GM18520 (cell line): ENCODE measurements at regions not wholly inside any gene's neighbourhood (a gene's known extent, or its start where the extent isn't known, plus 50 kb on each side); places are given as distances from the start of the nearest gene placed in this dataset.

Experiments
- ATAC-seq: cut with Tn5 transposase; IDR thresholded peaks from one replicate; pipeline ENCODE4 v1.9.1; 2021; ENCODE audit not compliant: unreplicated experiment

DNA sequence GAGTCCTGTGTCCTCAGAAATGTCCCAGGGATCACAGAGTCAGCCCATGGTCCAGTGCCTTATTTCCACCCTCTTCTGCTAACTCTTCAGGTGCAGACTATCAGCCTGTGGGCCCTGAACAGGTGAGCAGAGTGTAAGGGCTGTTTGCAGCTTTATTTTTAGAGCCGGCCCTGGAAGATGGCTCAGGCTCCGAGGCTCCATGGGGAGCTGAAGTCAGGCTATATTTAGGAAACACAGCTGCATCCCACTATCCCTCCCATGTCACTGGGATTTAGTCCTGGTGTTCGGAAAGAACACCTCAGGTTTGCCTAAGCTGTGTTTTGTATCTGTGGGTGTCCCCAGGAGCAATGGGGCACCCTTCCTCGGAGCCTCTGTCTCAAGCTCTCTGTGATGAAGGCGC lies 126.9 kb downstream of the RPS24 start:
- no peak for ATAC-seq

DNA sequence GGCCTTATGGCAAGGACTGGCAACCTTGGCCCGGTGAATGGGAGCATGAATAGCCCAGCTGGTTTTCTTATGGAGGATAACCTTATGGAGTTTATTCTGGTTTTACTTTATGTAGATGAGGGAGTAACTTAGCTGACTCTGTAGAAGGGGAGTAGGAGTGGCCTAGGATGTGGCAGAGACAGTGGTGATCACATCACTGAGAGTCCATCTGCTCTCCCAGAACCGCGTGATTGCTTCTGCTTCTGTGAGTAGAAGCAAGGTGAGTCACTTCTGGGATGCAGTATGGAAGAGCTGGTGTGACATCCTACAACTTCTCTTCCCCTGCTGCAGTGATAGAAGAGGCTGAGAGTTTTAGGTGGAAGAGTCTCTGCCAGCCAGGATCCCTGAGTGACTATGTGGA lies 129.2 kb downstream of the RPS24 start:
- no peak for ATAC-seq

DNA sequence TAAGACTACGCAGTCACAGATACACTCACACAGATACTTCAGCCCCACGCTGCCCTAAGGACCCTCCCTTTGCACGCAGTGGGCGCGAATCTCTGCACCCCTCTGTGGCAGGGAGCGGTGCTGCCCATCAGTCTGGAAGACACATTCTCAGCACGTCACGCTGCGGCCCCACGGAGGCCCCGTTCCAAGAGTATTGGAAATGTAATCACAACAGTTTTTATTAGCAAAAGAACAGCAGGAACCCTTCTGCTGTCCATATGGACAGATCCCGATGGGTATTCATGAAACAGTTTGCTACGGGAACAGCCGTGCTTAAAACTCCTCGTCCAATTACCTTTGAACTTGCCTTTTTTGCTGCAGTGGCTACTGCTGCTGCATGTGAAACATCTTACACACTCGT lies 131.0 kb downstream of the RPS24 start:
- ATAC-seq = no peak

DNA sequence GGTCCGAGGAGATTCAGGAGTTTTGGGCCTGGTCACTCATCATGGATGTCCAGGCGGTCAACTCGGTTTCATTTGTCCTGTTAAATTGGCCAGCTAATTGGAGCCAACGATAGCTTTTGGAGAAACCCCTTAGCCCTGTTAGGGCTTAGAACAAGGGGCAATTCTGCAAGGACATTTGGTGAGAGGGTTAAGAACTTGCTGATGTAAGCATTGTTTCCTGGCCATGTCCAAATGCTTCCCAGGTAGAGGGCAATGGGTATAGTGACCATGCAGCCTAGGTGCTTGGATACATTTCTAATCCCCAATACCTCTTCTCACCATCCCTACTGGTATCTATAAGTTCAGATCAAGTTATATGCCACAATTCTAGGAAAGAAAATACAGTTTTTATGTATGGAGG lies 131.5 kb downstream of the RPS24 start:
- ATAC-seq = no peak

DNA sequence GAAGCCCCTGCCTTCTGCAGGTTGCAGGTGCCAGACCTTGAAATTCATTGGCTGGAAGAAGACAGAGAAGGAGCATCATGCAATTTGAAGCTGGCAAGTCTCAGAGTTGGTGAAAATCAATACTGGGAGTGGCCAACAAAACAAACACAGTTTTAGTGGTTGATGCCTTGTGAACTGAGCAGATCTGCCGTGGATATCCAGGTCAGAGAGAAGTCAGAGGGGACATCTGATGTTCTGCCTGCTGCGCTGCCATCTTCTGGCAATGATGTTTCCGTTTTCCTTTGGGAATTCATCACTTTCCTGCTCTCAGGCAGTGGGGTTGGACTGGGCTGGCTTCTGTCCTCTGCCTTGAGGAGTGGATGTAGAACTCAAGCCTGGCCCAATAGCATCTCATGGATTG lies 132.0 kb downstream of the RPS24 start:
- ATAC-seq = no peak

DNA sequence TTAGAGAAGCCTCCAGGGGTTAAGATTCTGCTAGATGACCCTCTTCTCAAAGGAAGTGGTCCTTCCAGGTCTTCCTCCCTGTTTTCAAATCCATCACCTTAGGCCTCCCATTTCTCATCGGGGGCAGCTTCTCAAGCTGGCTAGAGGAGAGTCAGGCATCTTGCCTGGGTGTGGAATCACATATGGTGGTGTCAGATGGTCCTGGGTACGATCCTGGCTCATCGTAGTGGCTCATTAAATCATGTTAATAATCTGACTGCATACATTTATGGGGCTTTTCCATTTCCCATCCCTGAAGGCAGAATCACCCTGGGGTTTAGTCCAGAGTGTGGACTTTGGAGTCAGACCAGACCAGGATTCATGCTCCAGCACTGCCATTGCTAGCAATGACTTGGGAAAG lies 132.6 kb downstream of the RPS24 start:
- no peak for ATAC-seq

DNA sequence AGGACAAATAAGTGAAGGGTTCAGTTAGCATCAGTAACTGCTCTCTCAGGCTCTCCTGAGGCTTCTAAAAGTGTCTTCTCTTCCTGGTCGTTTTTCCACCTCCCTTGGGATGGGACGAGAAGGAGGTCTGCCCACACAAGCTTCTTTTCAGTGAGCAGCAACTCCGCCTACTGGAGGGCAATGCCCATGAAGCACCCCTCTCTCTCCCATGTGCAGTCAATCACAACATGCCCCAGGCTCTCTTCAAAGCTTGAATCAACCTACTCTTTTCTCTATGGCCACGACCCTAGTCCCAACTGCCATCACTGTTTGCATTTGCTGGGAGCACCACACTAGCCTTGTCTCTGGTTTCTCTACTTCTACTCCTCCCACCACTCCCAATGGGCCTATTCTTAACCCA lies 135.6 kb downstream of the RPS24 start:
- ATAC-seq = no peak

DNA sequence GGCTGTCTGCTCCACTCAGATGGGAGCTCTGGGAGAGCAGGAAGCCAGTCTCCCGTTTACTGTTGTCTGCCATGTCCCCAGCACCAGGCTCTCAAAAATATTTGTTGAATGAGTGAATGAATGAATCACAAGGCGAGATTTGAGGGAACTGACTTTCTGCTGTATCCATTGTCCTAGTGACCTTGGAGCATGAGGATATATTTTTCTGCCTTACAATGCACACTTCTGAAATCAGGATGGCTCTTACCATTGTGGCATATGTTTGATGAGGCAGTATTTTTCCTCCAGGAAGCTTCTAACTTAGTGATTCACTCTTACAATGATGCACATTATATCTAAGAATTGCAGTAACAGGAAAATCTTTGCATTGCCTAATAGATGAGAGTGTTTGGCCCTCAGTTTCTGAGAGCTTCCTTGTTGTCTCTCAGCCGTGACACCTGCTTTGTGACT lies 136.4 kb downstream of the RPS24 start:
- no peak for ATAC-seq

DNA sequence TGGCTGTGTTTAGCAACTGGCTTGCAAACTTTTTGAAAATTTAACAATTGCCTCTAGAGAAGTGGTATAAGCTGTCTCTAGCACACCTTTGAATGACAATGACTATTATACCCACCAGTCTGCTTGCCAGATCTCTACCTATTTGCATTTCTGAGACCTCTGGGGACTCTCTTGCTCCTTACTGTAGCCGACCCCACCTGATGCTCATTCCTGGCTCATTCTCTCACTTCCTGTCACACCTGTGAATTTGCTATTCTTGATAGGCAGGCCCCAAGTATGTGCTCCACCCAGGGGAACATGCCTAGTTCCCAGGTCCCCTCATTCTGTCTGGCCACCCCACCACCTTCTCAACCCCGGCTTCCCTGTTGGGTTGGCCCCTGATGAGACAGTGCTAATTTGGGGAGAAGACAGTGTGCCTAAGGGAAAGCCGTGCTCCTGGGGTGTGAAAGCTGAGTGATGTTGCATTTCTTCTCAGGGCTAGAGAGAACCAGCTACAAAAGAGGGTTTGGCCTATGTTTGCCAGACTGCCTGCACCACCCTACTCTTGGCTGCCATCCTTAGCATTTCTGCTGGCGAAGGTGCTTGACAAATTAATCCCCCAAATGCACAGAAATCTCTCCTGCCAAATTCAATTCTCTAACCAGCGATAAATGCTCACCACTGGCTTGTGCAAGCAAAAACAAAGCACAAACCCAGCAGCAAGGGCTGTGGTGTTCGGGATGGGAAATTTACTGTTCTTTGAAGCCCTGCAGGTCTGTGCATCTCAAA lies 138.2 kb downstream of the RPS24 start:
- ATAC-seq = no peak

DNA sequence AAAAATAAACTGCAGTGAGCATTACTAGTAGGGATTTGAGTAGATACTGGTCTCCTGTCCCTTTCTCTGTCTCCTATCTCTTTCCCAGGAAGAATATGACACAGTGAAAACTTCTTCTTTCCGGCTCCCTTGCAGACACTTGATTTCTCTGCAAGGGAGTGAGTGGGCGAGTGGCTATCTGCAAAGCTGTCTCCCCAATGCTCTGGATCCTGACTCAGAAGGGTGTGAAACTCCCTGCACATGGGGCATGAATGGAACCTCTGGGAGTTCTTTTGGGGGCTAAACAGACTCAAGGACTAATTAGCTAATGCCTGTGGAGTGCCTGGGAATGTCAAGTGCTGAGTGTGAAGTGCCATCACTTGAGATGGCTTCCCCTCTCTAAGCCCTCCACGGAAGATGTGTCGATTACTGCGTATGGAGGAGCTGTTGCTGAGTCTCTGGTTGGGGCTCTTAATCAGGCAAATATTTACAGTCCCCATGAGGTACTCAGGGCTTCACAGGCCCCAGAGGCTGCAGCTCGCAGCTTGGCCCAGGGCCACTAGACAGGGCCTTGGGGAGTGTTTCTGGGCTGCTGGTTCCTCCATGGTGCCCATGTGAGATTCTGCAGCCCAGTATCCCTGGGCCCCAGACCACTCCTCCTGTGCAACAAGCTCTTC lies 139.8 kb downstream of the RPS24 start:
- ATAC-seq = no peak

DNA sequence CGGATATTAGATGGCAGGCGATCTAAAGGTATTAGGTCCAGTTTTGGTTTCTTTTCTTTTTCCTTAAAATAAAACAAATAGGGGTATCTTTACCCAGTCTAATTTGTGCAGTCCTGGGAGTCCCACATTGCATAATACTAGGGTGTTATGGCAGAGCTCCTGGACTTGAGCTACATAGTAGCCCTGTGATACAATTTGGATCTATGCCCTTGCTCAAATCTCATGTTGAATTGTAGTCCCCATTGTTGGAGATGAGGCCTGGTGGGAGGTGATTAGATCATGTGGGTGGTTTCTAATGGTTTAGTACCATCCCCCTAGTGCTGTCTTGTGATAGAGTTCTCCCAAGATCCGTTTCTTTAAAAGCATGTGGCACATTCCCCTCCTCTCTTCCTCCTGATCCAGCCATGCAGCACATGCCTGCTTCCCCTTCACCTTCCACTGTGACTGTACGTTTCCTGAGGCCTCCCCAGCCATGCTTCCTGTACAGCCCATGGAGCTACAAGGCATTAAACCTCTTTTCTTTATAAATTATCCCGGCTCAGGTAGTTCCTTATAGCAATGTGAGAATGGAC lies 141.9 kb downstream of the RPS24 start:
- no peak for ATAC-seq

DNA sequence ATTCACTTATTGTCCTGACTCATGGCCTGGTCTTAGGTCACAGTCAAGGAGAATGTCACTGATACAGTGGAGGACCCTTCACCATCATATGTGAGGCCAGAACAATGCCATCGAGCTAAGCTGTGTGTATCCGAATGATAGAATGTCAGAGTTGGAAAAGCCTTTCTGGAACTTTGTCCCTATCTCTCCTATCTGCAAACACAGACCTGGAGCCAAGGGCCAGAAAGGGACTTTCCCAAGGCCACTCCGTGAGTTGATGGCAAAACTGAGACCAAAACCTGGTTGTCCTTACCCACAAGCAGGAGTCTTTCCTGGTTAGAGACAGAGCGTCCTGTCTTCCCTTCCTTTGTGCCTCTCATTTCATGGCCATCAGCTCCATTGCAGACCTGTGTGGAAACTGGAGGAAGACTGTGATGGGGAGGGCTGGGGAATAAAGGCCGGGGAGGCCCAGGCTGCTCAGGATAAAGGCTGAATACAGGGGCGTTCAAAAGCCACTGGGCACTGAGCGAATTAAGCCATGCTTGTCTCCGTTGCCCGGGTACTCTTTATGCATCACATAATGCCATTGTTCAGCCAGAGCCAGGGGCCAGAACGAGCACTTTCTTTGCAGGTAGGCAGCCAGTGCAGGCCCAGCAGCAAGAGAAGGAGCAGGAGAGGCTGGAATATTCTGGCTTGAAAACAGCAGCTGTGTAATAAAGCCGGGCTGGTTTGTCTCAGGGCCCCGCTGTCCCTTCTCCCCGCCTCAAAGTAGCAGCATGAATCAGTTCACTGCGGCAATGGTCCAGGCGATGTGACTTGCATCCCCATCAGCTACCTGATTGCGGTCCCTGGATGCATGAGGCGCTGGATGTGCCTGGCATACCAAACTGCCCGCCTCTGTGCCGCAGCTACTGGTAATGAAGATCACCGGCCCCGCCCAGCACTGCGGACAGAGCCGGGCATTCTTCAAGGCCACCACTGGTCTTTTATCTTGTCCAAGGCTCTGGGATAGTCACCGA lies 143.0 kb downstream of the RPS24 start:
- ATAC-seq = no peak

DNA sequence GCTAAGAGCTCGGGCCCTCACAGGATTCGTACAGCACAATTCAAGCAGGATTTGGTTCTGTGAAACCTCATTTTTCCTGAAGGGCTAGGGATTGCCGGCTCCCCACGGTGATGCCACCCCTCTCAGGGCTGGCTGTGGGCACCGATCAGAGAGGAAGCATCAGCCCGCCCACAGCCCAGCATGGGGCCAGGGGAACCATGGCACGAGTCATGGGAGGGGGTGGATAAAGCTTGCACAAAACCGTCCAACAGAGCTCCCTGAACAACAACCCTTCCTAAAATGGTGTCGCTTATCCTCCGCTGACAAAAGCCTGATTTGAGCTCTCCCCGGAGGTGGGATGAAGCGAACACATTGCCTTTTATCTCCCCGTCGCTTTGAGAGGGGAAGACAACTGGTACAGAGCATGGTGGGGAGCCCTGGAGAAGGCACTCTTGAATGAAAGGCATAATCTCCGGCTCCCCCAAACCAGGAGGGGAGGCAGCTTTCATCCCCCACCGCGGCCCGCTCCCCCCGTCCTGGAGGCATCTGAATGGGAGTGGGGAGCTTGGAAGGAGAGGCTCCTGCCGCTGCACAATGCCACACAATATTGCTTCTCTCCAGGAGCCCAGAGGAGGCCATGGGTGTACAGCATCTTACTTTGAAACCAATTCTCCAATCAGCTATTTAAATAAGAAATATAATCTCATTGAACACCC lies 144.0 kb downstream of the RPS24 start:
- ATAC-seq = no peak

DNA sequence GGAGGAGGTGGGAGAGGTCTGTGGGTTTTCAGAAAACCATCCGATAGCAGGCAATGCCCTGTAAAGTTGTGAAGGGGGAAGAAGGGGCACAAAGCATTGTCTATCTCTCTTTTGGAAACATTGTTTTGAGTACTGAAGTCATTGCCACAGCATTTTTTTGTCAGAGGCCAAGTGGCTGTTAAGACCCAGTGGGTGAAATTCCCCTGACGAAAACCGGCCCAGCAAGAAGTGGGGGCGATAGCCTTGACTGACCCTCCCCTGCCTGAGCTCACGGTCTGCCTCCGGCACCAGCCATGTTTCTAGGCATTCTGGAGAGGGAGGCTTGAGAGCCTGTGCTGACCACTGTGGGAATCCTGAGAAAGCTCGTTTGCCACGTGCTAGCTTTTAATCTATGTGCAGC lies 144.7 kb downstream of the RPS24 start:
- ATAC-seq = no peak

DNA sequence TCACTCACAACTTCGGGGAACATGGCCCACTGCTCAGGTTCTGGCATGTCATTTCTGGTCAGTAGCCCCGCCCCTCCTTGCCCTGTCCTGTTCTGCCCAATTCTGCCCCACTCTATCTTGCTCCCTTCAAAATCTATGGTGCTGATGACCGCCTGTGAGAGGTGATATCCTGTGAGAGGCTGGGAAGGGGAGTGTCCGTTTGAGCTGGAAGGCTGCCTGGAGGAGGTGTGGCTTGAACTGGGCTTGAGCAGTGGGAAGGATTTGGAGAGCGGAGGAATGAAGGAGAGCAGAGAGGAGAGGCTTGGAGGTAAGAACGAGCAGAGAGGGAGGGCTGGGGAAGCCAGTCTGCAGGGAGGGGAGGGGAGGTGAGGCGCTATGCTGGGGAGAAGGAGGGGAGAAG lies 145.3 kb downstream of the RPS24 start:
- ATAC-seq = no peak

DNA sequence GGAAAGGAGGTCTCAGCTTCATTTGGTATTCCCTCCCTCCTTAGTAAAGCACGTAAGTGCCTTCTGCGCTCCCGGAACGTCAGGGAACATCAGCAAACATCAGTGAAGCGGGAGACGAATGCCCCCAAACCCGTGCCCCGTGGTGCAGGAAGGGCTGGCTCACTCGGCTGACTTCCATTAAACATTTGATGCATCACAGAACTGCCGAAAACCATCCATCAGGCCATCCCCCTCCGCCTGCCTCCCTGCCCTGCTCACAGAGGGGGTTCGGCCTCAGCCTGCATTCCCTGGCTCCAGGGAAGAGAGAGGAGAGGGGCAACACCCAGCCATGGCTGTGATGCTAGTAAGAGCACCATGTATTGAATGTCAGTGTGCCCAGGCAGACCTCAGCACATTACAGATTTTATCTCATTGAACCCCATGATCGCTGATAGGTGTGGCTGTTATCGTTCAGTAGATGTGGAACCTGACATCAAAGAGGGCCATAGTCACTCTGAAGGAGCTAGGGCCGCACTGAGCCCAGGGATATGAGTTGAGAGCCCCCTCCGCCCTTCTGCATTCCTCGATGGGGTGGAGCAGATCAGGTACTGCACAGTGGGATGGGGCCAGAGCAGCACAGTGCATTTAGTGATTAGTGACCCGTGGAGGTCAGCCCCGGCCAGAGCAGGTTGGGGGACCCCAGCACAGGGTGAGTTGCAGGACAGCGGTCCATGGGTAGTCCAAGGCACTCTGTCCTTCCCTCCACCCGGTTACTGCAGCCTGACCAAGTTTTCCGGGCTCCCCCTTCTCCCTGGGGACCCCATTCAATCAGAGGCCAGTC lies 146.4 kb downstream of the RPS24 start:
- ATAC-seq = no peak

DNA sequence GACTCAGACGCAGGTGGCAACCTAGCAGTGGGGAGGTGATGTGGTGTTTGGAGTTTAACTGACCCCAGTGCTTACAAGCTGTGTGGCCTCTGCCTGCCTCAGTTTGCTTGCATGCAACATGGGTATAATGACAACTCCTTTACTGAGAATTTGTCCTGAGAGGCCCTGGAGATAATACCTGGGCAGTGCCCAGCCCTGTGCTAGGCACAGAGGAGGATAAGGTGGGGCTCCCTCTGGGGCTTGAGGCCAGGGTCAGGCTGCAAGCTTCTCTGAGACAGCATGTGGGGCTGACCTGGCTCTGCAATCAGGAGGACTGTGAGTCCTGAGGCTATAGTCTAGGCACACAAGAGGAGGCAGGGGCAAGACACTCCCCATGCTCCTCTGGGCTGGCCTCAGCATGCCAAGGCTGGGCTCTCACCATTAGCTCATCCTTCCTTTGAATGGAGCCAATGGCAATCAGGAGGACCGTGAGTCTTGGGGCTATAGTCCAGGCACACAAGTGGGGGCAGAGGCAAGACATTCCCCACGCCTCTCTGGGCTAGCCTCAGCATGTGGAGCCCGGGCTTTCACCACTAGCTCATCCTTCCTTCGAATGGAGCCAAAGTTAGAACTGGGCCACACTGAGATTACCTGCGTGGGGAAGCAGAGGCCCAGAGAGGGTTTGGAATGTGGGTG lies 147.9 kb downstream of the RPS24 start:
- ATAC-seq = no peak

DNA sequence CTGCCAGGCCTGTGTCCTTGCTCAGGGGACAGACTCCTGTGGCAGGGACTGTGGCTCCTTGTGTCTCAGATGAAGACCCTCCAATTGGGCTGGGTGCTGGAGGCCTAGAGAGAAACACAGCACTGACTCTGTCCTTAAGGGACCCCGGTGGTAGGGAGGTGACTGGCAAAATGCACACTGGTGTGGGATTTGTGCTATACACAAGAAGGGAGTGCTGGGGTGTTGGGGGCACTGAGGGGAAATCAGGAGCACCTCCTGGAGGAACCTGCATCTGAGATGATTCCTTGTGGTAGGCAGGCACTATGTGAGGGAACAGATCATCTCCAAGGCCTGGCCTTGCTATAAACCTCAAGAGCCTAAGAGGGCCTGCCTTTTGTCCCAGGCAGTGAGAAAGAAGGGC lies 149.2 kb downstream of the RPS24 start:
- no peak for ATAC-seq
